GM20000 (cell line): ENCODE measurements at regions not wholly inside any gene's neighbourhood (a gene's known extent, or its start where the extent isn't known, plus 50 kb on each side); places are given as distances from the start of the nearest gene placed in this dataset.

Experiments
- DNase-seq: peaks from one replicate; pipeline ENCODE4 v3.0.0; 2012; ENCODE audit warnings: low spot score
- CTCF ChIP-seq: IDR thresholded peaks from 2 replicates; pipeline ENCODE4 v1.5.1; 2012; ENCODE audit warnings: mild to moderate bottlenecking, control low read depth; ENCODE audit errors: extremely low read depth, missing control alignments

GRCh38 chr4:26088433-26088928 is 174.5 kb downstream of the SMIM20 start:
- TF ChIP-seq CTCF = no peak
- DNase-seq = peak; percentile 25

GRCh38 chr4:26093551-26093950 is 179.5 kb downstream of the SMIM20 start:
- TF ChIP-seq CTCF = no peak
- no peak for DNase-seq

GRCh38 chr4:26094076-26094475 is 180.1 kb downstream of the SMIM20 start:
- DNase-seq = no peak
- TF ChIP-seq CTCF = no peak

GRCh38 chr4:26094911-26095310 is 180.9 kb downstream of the SMIM20 start:
- TF ChIP-seq CTCF = no peak
- no peak for DNase-seq

- no peak for DNase-seq
- TF ChIP-seq CTCF = no peak
These were observed 185.9 kb downstream of the SMIM20 start for GRCh38 chr4:26099967-26100366.

- TF ChIP-seq CTCF = no peak
- DNase-seq = no peak
These were observed 187.0 kb downstream of the SMIM20 start for GRCh38 chr4:26101011-26101410.

- no peak for TF ChIP-seq CTCF
- peak; percentile 23 for DNase-seq
These were observed 190.2 kb downstream of the SMIM20 start for GRCh38 chr4:26104056-26104685.
